Endothelial cell of umbilical vein (primary cell): ENCODE measurements at regions not wholly inside any gene's neighbourhood (a gene's known extent, or its start where the extent isn't known, plus 50 kb on each side); places are given as distances from the start of the nearest gene placed in this dataset.

Source experiments
- CTCF ChIP-seq, 2 donors: IDR thresholded peaks; 1 replicate in 1 of 2; 2 replicates in 1 of 2; pipeline ENCODE4 v1.5.1; 2011; ENCODE audit warnings: low read length in 2 of 2, mild to moderate bottlenecking in 2 of 2, moderate library complexity in 2 of 2, control low read depth in 1 of 2, inconsistent platforms in 1 of 2, low read depth in 1 of 2; ENCODE audit not compliant: insufficient read depth in 1 of 2; ENCODE audit errors: extremely low read depth in 1 of 2
- EZH2 ChIP-seq: IDR thresholded peaks from 2 replicates; pipeline ENCODE4 v1.6.1; 2012; ENCODE audit warnings: borderline replicate concordance, low read depth, mild to moderate bottlenecking, moderate library complexity, low read length, inconsistent platforms; ENCODE audit not compliant: severe bottlenecking
- POLR2AphosphoS5 ChIP-seq: IDR thresholded peaks from 2 replicates; pipeline ENCODE4 v1.6.1; 2012; ENCODE audit warnings: low read depth, mild to moderate bottlenecking, control low read depth, low read length, moderate library complexity; ENCODE audit not compliant: insufficient read depth

- TF ChIP-seq CTCF (IDR thresholded peaks at IDR 0.05; ENCODE audit: extremely low read depth in 1 of 2, insufficient read depth in 1 of 2, low read depth in 1 of 2, low read length in 2 of 2): no peak
- no peak for TF ChIP-seq POLR2AphosphoS5
- TF ChIP-seq EZH2: no peak
Observed at GRCh38 chr11:92638678-92639077, 330.8 kb upstream of the MTNR1B start.
